LHCN-M2 (cell line): ENCODE measurements at regions not wholly inside any gene's neighbourhood (a gene's known extent, or its start where the extent isn't known, plus 50 kb on each side); places are given as distances from the start of the nearest gene placed in this dataset.
A peak's percentile ranks its signal among the peaks of the same experiment; 100 is the strongest.
"Not testable (repeated sequence)": the region's sequence is repeated elsewhere in the genome, so short reads cannot be mapped to it uniquely, and the experiment has no call there.

Source experiments
- DNase-seq: peaks from one replicate; pipeline ENCODE4 v3.0.0-alpha.2; 2012; ENCODE audit warnings: low read depth

DNA sequence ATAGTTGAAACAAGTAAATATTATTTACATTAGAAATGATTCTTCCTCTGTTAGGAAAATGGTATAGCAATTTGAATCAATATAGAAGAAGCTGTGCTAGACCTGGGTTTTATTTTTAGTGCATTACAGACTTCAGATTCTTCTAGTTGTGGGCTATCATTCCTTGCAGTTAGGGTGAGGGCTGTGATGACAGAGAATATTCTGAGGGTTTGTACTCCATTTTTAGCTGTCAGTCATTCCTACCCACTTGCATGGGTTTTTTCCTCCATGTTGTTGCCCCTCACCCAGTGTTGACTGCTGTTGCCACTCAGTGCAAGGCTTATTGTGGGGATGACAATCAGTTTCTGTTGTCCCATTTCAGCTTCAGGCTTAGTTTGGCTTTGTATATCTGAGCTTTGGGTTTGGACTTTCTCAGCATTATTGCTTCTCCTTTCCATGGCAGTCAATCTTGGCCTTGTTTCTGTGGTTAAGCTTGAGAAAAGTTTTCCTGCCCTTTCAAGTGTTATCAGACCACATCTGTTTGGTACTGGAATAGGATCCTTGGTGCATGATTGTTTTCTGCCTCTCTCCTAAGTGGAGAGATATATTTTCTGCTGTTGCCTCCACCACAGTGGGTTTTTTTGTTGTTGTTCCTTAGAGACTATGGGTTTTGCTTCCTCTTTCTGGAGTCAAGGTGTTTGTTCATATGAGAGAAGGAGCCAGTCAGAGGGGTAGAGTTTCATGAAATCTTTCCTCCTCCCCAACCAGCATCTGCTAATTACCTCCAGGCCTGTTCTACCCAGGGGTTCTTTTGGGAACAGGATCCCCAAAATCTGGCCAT lies 312.7 kb upstream of the CWC22 start:
- no peak for DNase-seq

DNA sequence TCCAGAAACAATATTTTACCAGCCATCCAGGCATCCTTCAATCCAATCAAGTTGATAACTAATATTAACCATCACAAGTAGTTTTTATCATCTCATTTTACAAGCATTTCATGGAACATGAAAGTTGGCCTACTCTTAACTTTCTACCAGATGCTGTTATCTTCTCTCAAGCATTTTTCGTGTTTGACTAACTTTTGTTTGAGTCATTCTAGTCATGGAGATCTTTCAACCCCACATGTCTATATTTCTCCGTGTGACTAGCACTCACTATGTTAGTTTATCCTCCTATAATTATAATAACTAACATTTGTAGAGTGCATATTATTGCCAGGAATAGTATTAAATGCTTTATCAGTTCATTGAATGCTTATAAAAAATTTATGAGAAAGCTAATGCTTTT lies 307.0 kb upstream of the CWC22 start:
- DNase-seq = peak; percentile 14

DNA sequence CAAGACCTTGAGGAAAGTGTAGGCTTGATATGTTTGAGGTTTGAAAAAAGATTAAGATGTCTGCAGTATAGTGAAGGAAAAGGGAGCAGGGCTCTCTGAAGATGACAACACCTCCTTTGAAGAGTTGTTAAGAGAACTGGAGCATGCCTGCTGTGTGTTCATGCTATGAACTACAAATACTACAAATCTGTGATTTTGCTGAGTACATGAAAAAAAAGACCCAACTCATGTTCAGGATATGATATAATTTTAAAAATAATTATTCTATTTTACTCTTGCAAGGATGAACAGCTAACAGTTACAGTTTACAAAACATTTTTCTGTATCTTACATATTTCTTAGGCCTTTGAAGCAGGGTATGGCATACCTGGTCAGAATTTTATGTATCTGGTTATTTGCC lies 305.4 kb upstream of the CWC22 start:
- no peak for DNase-seq

DNA sequence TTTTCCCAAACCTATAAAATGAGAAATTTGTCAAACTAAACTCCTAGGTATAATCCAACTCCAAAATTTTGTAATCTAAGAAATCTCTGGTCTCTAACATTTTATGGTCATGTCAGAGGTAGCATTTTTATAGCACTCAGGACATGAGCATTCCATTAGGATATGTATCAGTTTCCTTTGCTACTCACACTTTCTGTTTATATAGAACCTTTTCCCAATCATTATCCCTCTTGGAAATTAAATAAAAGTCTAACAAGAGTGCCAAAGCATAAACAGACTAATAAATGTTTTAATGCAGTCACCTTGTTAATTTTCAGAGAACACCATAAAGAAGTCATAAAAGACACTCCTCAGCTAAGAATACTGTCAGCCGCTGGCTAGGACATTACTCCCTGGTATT lies 300.0 kb upstream of the CWC22 start:
- no peak for DNase-seq

DNA sequence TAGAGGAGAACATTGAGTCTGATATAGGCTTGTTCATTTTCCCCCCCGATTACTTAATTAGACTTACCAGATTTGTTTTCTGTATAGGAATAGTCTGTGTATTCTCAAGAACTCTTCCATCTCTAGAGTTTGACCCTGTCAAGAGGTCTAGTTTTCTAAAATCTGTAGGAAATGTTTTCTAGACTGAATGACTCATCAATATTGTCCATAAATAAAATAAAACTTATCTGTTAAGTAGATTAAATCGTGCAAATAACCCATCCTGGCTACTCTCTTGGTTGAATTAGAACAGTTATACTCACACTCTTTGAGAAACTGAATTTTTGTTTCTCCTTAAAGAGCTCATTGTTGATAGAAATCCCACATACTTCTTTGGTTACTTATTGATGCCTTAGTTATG lies 299.2 kb upstream of the CWC22 start:
- DNase-seq = no peak

DNA sequence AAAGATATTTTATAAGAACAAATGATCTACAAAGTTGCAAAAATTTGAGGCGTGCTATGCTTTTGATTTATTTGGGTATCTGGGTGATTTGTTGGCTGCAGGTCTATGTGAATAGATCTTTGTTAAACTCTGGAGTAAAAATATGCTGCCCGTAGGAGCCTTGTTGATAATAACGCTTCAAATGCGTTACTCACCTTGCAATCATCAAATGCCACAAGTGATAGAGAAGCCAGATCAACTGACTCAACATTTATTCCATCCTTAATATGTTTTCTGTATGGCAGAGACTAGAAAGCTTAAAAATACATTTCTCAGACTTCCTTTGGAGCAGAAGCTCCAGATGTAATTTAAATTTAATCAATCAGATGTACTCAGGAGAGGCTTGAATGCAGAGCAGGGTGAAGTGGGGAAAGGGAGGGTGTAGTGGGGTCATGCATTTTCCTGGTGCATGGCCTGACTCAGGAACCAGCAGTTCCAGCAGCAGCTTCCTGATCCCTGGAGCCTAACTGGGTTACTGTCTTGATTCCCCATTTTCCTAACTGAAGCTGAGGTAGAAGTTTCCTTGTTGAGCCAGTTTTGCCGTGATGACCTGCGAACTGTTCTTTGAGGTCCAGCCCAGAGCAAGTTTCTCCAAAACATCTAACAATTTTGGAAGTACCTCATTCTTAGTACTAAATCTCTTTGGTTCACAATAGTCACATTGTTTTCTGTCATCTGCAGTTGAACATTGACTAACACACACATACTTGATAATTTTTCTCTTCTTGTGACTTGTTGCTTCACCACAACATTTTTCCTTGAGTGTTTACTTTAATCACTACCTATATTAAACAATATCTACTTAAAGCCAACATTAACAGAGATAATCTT lies 284.7 kb upstream of the CWC22 start:
- DNase-seq = peak; percentile 71

DNA sequence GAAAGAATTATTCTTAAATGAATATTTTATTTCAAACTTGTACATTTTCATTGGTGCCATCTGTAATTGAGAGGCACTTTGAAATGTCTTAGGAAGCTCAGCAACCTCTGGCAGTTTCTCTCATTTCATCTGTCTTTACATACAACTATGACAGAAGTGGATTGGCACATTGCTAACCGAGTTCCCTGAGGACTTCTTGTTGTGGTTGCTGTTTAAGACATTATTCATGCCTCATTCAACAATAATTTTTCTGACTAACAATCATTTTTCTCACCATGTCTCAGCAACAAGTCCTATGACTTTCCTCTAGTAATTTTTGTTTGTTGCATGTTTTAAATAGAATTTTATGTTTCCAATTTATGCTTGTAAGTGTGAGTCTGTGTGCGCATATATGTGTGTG lies 284.0 kb upstream of the CWC22 start:
- DNase-seq = peak; percentile 96

DNA sequence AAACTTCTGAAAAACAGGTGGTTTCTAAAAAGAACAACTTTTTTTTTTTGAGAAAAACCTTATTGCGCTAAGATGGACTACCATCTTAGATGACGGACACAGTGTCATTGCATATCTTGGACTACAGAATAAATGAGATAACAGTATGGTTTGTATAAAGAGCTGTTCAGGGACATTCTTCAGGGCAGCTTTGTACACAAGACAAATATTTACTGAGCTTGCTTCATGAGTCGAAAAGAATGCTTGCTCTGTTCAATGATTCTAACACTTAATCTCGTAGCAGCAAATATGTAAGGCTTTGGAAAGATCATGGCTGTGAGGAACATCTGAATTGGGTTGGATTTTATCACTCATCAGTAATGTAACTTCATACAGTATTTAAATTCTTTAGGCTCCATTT lies 282.5 kb upstream of the CWC22 start:
- DNase-seq = no peak

DNA sequence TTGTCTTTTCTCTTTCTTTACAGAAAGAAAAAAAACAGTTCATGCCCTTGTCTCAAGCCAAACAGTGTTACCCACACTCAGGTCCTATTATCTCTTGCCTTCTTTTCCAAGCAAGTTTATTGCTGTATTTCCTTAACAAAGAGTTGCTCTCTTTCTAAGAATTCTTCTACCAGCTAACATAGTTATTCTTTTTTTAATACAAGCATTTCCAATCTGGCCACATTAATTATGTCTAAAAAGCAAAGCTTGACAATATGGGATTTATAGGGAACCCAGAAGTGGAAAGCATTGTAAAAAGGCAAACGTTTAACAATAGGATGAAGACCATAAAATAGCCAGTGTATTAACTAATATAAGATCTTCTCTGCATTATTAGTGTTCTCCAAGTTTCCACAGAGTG lies 272.5 kb upstream of the CWC22 start:
- DNase-seq = no peak

DNA sequence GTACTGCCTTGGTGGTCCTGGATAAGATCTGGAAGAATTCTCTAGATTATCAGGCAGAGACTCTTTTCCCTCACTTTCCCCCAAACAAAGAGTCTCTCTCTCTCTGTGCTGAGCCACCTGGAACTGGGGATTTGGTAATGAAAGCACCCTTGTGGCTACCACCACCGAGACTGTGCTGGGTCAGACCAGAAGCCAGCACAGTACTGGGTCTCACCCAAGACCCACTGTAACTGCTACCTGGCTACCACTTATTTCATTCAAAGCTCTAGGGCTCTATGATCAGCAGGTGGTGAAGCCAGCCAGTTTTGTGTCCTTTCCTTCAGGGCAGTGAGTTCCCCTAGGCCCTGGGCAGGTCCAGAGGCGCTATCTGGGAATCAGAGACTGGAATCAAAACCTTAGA lies 269.6 kb upstream of the CWC22 start:
- DNase-seq = no peak

DNA sequence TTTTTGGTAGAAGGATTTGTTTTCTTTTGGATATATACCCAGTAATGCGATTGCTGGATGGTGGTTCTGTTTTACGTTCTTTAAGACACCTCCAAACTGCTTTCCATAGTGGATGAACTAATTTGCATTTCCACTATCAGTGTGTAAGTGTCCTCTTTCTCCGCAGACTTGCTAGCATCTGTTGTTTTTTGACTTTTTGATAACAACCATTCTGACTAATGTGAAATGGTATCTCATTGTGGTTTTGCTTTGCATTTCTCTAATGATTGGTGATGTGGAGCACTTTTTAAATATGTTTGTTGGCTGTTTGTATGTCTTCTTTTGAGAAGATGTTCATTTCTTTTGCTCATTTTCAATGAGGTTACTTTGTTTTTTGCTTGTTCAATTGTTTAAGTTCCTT lies 260.9 kb upstream of the CWC22 start:
- peak; percentile 67 for DNase-seq

DNA sequence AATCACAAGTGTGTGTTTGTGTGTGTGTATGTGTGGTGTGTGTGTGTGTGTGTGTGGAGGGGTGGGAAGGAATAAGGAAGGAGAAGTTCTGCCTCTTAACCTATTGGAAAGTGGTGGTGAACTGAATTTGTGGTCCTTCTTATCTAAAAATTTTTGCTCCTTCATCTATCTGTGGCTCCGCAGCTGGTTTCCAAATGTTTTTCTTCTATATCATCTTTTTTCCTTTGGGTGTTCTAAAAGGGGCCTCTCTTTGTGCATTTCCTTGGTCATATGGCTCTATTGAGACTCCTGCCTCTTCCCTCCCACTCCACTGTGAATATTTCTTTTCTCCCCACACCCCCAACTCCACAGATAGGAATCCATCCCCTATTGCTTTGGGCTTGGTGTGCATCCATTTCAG lies 254.9 kb upstream of the CWC22 start:
- DNase-seq = no peak

DNA sequence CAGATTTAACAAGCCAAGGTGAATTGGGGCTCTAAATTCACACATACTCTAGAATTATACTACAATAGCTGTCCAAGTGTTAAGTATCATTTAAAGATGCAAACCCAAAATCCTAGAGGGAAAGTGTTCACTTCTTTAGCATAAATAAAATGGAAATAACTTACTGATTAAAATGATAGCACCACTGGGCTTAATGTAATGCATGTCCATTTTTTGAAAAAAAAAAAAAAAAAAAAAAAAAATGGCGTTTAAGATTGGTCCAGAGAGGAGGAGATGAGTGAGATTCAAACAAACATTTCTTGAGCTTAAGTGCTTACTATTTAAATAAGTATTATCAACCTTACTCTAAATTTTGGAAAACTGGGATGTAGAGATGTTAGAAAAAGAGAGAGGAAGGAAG lies 251.5 kb upstream of the CWC22 start:
- DNase-seq = no peak

DNA sequence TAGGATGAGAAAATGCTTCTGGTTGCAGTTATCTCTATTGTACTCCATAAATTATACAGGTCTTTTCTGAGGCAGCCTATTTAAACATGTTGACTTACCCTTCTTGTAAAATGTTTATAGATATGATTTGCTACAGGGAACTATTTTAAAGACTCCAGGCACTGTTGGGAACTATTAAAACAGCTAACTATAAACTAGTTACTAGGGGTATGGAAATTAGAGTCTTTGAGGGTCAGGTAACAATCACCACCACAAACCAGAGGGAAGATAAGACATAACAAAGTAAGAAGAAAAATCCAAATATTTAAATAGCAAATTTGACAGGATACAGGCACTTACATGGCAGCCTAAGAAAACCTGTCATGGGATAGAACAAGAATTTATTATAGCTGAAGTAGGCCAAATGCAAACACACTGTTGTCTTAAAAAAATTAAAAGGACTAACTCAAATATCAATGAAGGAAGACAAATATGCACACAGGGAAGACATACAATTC lies 251.0 kb upstream of the CWC22 start:
- DNase-seq = no peak

DNA sequence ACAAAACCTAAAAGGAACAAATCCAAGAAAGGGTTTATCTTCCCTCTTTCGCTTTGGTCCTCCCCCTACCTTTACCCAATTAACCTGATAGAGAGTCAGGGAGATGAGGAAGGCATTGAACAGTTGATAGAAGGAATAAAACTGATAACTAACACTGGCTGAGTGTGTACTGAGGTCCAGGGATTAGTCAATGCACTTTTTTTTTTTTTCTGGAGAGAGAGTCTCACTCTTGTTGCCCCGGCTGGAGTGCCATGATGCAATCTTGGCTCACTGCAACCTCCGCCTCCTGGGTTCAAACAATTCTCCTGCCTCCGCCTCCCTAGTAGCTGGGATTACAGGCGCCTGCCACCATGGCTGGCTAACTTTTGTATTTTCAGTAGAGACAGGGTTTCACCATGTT lies 250.2 kb upstream of the CWC22 start:
- DNase-seq = no peak

DNA sequence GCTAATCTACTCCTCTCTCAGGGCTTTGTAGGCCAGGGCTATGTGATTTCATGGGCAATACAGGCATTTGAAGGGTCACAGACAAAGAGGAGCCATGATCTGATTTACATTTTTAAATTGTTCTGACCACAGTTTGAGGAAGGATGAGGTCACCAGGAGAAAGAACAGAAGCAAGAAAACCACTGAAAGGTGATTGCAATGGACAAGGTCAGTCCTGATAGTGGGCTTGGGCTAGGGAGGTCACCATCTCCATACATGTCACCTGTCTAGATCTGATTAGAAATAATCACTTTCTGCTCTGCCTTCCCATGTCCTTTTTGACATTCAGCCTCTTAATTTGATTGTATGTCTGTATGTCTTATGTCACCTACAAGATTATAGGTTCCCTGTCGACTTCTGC lies 248.9 kb upstream of the CWC22 start:
- no peak for DNase-seq

DNA sequence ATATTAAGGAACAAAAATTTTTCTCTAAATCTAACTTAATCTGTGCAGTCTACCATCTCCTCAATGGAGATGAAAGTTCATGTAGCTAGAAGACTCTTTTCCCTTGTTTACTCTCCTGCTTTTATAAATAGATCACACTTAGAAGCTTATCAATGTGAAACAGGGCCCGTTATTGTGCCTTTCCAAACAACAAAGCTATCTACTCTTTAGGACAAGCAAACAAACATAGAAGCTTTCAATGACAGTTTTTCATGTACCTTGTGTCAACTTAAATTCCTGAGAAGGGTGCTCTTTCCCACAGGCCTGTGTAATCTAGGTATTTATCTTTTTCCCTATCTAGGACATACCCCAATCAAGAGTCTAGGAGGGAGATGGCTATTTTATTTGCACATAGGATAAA lies 247.8 kb upstream of the CWC22 start:
- DNase-seq = no peak

DNA sequence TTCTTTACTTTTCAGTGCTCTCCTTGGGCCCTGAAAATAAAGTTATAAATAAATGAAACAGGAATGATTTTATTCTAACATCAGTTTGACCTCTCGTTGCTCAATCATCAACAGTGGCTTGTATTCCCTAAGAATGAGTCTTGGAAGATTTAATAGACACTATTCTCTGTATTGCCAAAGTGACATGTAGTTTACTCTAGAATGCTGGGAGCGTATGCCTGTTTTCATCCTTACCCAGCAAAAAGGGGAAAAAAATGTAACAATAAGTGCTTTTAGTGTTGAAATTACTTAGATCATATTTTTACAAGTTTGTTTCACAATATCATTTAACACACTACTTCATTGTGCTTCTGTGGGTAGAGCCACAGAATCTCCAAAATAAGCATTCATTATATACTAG lies 240.6 kb upstream of the CWC22 start:
- no peak for DNase-seq

DNA sequence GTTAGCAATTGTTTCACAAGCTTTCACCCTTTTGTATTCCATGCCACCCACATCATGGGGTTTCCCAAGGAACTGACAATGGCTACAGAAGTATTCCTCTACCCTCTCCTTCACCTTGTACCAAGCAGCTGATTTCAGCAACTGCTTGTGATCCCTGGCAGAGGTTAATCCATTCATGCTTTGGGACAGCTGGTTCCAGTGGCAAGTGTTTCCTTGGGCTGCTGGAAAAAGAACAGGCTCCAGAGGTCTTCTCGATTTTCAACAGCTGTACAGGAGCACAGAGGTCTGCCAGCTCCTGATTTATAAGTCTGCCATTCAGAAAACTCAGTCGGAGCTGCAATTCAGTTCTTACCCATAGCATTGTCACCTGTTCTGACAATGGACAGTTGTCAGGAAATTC lies 239.2 kb upstream of the CWC22 start:
- DNase-seq = peak; percentile 91

DNA sequence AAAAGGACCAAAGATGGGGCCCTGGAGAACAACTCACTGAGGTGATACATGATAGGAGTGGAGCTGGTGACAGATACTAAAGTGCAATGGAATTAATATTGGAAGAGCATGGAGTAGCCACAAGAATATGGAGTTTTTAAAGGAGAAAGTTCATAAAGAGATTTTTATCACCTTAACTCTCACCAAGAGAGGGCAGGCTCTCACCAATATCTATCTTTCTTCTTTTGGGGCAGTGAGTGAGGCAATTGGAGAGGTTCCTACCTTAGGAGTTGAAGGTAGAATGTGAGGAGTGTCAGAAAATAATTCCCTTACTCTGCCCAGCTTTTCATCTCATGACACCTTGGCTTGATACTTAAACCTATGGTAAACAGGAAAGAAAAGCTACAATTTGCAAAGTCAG lies 233.7 kb upstream of the CWC22 start:
- DNase-seq = peak; percentile 48

DNA sequence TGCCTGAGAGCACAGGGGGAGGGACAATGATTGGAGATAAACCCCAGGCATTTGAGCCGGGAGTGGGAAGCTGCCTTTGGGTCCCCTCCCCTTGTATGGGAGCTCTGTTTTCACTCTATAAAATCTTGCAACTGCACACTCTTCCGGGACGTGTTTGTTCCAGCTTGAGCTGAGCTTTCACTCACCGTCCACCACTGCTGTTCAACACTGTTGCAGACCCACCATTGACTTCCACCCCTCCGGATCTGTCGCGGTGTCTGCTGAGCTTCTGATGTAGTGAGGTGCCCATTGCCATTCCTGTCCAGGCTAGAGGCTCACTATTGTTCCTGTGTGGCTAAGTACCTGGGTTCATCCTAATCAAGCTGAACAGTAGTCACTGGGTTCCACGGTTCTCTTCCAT lies 231.6 kb upstream of the CWC22 start:
- DNase-seq = no peak

DNA sequence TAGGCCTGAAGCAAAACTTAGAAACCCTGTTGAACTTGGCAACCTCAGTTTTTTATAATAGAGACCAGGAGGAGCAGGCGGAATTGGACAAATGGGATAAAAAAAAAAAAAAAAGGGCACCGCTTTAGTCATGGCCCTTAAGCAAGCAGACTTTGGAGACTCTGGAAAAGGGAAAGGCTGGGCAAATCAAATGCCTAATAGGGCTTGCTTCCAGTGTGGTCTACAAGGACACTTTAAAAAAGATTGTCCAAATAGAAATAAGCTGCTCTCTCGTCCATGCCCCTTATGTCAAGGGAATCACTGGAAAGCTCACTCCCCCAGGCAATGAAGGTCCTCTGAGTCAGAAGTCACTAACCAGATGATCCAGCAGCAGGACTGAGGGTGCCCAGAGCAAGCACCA lies 229.0 kb upstream of the CWC22 start:
- not testable (repeated sequence) for DNase-seq

DNA sequence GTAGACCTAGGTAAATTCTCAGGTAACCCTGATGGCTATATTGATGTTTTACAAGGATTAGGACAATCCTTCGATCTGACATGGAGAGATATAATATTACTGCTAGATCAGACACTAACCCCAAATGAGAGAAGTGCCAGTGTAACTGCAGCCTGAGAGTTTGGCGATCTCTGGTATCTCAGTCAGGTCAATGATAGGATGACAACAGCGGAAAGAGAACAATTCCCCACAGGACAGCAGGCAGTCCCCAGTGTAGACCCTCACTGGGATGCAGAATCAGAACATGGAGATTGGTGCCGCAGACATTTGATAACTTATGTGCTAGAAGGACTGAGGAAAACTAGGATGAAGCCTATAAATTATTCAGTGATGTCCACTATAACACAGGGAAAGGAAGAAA lies 228.4 kb upstream of the CWC22 start:
- DNase-seq = not testable (repeated sequence)
